ENCODE measurements at regions not wholly inside any gene's neighbourhood (a gene's known extent, or its start where the extent isn't known, plus 50 kb on each side); places are given as distances from the start of the nearest gene placed in this dataset.
A peak's percentile ranks its signal among the peaks of the same experiment; 100 is the strongest.

DNA sequence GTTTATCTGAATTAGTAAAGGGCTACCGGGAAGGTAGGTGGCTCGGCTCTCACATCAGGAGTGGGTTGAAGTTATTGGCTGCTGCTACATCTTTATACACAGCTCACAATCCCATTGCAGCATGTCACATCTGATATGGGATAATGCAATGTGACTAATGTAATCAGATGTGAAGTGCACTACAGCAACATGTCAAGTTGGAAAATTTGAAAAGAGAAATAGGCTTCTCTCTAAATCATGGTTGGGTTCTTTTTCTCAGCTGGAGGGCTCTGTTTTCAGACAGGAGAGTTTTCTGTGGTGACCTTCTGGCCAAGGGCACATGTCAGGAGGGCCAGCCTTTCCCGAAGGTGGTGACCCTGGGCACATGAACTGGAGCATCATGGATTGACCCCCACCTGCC, 337.5 kb downstream of the HRH4 start:
- no peak for DNase-seq

DNA sequence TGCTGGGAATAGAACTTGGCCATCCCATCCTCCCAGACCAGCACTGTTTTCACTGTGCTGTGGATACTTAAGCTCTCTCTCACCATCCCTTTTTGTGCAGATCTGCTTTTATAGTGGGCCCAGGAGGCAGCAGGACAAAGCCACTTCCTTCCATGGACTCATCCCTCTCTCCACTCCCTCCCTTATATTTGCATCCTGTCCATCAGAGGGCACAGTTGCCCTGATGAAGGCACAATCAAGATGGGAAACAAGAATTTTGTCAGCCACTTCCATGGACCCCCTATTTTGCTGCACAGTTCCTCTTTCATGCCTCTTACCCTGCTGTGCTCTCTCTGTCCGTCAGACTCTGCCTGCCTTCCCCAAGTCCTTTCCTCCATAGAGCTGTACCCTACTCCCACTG, 338.7 kb downstream of the HRH4 start:
- no peak for DNase-seq

DNA sequence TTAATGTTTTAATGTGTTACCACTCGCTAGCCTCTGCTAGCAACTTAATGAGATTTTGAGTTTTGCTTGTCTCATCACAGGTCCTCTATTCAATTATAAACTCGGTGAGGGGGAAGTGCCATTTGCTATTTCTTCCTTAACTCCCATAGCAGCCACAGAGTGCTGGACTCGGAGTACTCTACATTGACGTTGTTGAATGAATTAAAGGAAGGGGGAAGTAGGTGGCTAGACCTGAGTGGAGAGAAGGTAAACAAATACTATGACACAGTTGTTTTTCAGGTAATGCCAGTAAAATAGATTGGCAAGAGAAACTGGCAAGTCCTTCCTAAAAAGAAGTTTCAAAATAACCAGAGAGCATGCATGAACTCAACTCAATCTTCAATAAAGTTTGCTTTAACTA, 339.3 kb downstream of the HRH4 start:
- no peak for DNase-seq

GRCh38 chr18:24801001-24801400, 340.6 kb downstream of the HRH4 start:
- no peak for DNase-seq

GRCh38 chr18:24802456-24802855, 342.0 kb downstream of the HRH4 start:
- no peak for DNase-seq

DNA sequence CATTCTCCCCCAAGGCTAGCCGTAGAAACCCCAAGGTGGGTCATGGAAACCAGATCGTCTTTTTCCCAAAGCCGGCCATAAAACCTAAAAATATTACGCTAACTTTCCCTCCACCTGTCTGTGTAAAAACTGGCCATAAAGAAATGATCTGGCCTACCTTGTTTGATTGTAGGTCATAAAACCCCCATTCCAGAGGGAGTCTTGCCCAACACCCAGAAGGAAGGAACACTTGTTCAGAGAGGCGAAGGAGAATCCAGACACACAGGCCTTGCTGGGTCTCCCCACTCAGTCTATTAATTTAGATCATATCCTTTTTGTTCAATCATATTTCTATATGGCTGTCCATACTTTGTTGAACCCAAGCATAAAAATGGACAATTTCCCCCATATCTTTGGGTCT, 344.7 kb downstream of the HRH4 start:
- DNase-seq, result no peak

DNA sequence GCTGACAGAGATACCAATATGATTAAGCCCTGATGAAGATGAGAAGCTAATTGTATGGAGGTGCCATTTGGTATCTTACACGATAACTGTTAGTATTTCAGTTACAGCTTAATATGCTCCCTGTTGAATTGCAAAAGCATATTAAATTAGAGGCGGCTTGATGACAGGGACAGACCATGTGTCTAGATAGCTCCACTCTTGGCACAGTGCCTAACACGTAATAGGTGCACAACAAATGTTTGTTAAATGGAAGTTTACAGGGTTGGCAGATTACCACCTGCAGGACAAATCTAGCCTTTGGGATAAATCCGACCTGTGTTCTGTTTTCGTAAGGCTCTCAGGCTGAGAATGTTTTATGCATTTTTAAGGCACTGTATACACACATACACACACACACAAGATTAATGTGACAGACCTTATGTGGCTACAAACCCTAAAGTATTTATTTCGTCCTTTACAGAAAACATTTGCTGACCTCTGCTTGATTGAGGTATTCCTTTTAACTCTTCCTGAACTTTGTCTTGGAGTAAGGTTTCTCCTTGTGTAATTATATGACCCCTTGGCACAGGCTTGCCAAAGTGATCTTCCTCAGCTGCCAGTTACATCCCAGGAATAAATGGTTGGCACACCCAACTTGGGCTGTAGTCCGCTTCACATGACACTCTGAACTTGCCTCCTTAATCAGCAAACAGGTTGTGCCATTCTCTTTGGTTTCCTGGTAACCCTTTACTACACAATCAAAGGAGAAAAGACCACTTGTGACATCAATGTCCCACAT, 348.9 kb downstream of the HRH4 start:
- DNase-seq, result no peak

- DNase-seq, result no peak
Measured at GRCh38 chr18:24810561-24811305, 350.3 kb downstream of the HRH4 start.

- DNase-seq, result no peak
Measured at GRCh38 chr18:24811950-24812681, 351.7 kb downstream of the HRH4 start.

DNA sequence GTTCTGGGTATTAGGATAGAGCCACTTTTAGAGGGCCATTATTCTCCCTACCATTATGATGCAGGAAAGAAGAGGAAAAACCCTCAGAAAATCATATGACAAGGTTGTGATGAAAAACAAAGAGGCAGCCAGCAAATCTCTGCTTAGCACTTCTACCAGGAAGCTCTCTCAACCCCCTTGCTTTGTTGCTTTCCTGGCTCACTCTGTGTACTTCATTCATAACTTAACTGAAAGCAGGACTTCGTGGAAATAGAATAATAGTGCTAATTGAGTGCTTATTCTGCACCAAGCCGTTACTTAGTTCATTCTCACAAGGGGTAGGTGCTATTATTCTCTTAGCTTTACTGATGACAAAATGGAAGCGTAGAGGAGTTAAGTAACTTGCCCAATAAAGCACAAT, 354.1 kb downstream of the HRH4 start:
- no peak for DNase-seq

DNA sequence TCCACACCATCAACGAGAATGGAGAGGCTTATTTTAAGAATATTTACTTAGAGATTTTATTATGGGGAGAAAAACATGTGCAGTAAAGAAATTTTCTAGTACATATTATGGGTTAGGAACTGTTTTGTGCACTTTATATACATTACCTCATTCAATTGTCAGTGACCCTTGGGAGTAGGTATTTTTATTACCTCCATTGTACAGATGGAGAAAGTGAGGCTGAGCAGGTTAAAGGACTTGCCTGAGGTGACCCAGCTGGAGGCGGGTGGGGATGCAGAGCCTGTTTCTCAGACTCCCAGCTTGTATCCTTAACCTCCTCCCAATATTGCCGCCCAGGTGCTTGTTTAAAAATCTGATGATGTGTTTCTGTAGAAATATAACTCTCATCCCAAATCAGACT, 356.7 kb downstream of the HRH4 start:
- no peak for DNase-seq

- no peak for DNase-seq
Measured at GRCh38 chr18:24817587-24818371, 357.3 kb downstream of the HRH4 start.

GRCh38 chr18:24818441-24818840, 358.0 kb downstream of the HRH4 start:
- DNase-seq, result peak; percentile 91 to 95

DNA sequence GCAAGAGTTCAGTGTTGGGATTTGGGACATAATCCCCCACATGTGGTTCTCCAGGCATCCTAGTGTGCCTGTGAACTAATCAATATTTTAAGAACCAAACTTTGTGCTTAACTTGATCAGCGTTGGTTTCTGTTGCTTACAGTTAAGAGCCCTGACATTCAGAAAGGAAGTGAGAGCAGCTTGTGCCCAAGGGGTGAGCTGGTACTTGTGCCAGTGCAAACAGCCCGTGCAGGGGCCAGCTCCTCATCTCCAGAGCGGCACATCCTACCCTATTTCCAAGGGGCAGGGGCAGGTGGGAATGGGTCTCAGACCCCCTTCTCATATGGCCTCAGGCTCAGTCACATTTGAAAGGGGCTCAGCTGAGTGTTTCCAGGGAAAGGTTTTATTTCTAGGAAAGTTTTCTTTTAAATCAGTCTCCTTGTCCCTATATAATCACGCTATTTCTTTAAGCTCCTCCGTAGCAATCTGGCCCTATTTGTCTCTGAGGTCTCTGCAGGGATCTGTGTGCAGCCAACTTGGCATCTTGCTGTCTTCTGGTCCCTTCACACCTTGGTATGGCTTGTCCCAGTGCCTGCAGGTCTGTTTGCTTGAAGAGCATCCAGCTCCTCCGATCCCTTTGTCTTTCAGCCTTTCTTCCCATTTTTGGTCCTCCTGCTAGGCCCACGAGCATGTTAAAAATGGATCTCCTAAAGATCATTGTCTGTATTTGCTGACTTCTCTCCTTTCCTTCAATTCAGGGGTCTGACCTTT, 358.9 kb downstream of the HRH4 start:
- DNase-seq, result peak; percentile 76 to 91

- no peak for DNase-seq
Measured at GRCh38 chr18:24825397-24825796, 365.0 kb downstream of the HRH4 start.

- no peak for DNase-seq
Measured at GRCh38 chr18:24826605-24827004, 366.2 kb downstream of the HRH4 start.

GRCh38 chr18:24827501-24827900, 367.1 kb downstream of the HRH4 start:
- DNase-seq, result no peak

- peak; percentile 23 to 69 for DNase-seq
Measured at GRCh38 chr18:24831081-24831480, 370.6 kb downstream of the HRH4 start.

DNA sequence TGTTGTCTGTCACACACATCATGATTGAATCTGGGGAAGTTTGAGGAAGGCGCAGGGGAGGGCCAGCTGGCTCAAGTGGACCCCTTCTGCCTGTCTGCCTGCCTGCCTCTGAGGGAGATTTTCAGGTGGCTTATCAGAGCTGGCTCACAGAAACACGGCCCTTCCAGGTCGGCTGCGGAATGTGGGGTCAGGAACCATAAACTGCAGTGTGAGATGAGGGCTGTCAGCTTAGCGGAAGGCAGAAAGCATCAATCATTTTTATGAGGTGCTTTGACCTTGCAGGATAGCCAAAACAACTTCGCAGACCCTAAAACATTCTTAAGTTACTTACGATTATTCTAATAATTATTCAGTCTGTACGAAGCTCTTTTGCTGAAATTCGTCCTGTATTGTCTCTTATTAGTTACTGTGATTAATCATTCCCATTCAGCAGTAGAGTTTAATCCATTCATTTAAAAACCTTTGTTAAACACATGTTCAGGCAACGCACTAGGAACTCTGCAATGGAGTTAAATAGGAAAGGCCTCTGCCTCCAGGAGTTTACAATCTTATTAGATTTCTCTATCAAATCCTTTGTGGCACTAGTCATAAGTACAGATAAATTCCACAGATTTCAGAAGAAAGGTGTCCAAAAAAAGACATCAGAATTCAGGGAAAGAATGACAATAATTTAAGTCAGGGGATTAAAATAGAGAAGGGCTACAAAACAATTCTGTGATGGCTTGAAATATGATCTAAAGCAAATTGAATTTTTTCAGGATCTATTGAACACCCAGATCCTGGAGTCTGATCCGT, 371.6 kb downstream of the HRH4 start:
- no peak for DNase-seq

GRCh38 chr18:24835751-24836150, 375.3 kb downstream of the HRH4 start:
- no peak for DNase-seq

DNA sequence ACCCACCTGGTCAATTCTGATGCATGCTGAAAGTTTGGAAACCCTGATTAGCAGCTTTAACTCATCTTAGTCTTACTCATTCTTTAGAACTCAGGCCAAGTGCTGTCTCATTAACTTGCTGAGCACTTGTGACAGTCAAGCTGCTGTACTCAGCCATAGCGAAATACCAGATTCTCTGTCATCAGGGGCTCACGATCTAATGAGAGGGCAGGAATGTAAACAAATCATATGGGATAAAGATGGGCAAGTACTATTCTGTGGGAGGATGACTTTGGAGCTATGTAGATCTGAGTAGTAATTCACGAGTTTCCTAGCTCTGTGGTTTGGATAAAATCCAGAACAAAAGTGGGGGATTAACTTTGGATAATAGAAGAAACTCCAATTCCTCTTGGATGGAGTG, 376.6 kb downstream of the HRH4 start:
- DNase-seq, result no peak

All from cerebellar nuclear complex (tissue), 1 donor.